ENCODE measurements at regions not wholly inside any gene's neighbourhood (a gene's known extent, or its start where the extent isn't known, plus 50 kb on each side); places are given as distances from the start of the nearest gene placed in this dataset.
"Not testable (repeated sequence)": the region's sequence is repeated elsewhere in the genome, so short reads cannot be mapped to it uniquely, and the experiment has no call there.

- DNase-seq (ENCODE audit: low read depth) = no peak
- H3K4me3 ChIP-seq (ENCODE audit: low read depth, low read length) = no peak overlapping the region
- no peak for TF ChIP-seq CTCF (IDR thresholded peaks at IDR 0.05; ENCODE audit: low read depth, low read length, missing control alignments)
- in situ Hi-C loops (cut with HindIII; ENCODE audit: low sequenced_read_pairs) = no loop called here
Observed at GRCh38 chr6:11479296-11479695, 58.3 kb upstream of the TMEM170B start.

GRCh38 chr6:11478586-11478985 is 59.0 kb upstream of the TMEM170B start:
- no peak for DNase-seq (ENCODE audit: low read depth)
- TF ChIP-seq CTCF (IDR thresholded peaks at IDR 0.05; ENCODE audit: low read depth, low read length, missing control alignments) = no peak
- H3K4me3 ChIP-seq (ENCODE audit: low read depth, low read length) = no peak overlapping the region
- in situ Hi-C loops (cut with HindIII; ENCODE audit: low sequenced_read_pairs) = no loop called here

GRCh38 chr6:11475016-11475415 is 62.5 kb upstream of the TMEM170B start:
- in situ Hi-C loops (cut with HindIII; ENCODE audit: low sequenced_read_pairs) = no loop called here
- H3K4me3 ChIP-seq (ENCODE audit: low read depth, low read length) = no peak overlapping the region
- DNase-seq (ENCODE audit: low read depth) = no peak
- TF ChIP-seq CTCF (IDR thresholded peaks at IDR 0.05; ENCODE audit: low read depth, low read length, missing control alignments) = no peak

GRCh38 chr6:11473008-11473740 is 64.4 kb upstream of the TMEM170B start:
- TF ChIP-seq CTCF (IDR thresholded peaks at IDR 0.05; ENCODE audit: low read depth, low read length, missing control alignments) = no peak
- in situ Hi-C loops (cut with HindIII; ENCODE audit: low sequenced_read_pairs) = no loop called here
- H3K4me3 ChIP-seq (ENCODE audit: low read depth, low read length) = no peak overlapping the region
- no peak for DNase-seq (ENCODE audit: low read depth)

- TF ChIP-seq CTCF (IDR thresholded peaks at IDR 0.05; ENCODE audit: low read depth, low read length, missing control alignments) = no peak
- DNase-seq (ENCODE audit: low read depth) = no peak
- in situ Hi-C loops (cut with HindIII; ENCODE audit: low sequenced_read_pairs) = no loop called here
- no peak overlapping the region for H3K4me3 ChIP-seq (ENCODE audit: low read depth, low read length)
Observed at GRCh38 chr6:11471261-11471660, 66.3 kb upstream of the TMEM170B start.

GRCh38 chr6:11469684-11470083 is 67.9 kb upstream of the TMEM170B start:
- H3K4me3 ChIP-seq (ENCODE audit: low read depth, low read length) = no peak overlapping the region
- in situ Hi-C loops (cut with HindIII; ENCODE audit: low sequenced_read_pairs) = no loop called here
- TF ChIP-seq CTCF (IDR thresholded peaks at IDR 0.05; ENCODE audit: low read depth, low read length, missing control alignments) = no peak
- DNase-seq (ENCODE audit: low read depth) = no peak

- in situ Hi-C loops (cut with HindIII; ENCODE audit: low sequenced_read_pairs); DNase-seq (ENCODE audit: low read depth); H3K4me3 ChIP-seq (ENCODE audit: low read depth, low read length): not testable (repeated sequence)
Observed at GRCh38 chr6:11468271-11468670, 69.3 kb upstream of the TMEM170B start.

Data from astrocyte of the cerebellum (primary cell).